H9 (cell line): ENCODE measurements at regions not wholly inside any gene's neighbourhood (a gene's known extent, or its start where the extent isn't known, plus 50 kb on each side); places are given as distances from the start of the nearest gene placed in this dataset.

ENCODE experiments used
- DNase-seq: peaks from one replicate; pipeline ENCODE4 v3.0.0-alpha.2; 2017
- H2AFZ ChIP-seq: one replicate; pipeline ENCODE4 v1.6.1; 2013; ENCODE audit warnings: mild to moderate bottlenecking, low read length, control low read depth, moderate library complexity
- H2AK5ac ChIP-seq: 2 replicates; pipeline ENCODE4 v1.6.1; 2013; ENCODE audit warnings: low read length, control low read depth, mixed read lengths; ENCODE audit not compliant: insufficient read length
- H2BK120ac ChIP-seq: one replicate; pipeline ENCODE4 v1.6.1; 2013; ENCODE audit warnings: low read depth, mild to moderate bottlenecking, low read length, control low read depth, inconsistent platforms; ENCODE audit not compliant: poor library complexity, severe bottlenecking
- H2BK12ac ChIP-seq: 2 replicates; pipeline ENCODE4 v1.6.1; 2013; ENCODE audit warnings: low read length, control low read depth, mixed read lengths, low read depth; ENCODE audit not compliant: insufficient read length
- H2BK15ac ChIP-seq: 2 replicates; pipeline ENCODE4 v1.6.1; 2013; ENCODE audit warnings: low read depth, low read length, control low read depth
- H2BK20ac ChIP-seq: one replicate; pipeline ENCODE4 v1.6.1; 2013; ENCODE audit warnings: low read depth, mild to moderate bottlenecking, low read length, control low read depth, inconsistent platforms; ENCODE audit not compliant: poor library complexity, severe bottlenecking
- H2BK5ac ChIP-seq: 2 replicates; pipeline ENCODE4 v1.6.1; 2013; ENCODE audit warnings: low read length, control low read depth, mixed read lengths; ENCODE audit not compliant: insufficient read length
- H3K14ac ChIP-seq: 2 replicates; pipeline ENCODE4 v1.6.1; 2013; ENCODE audit warnings: low read length, control low read depth; ENCODE audit not compliant: insufficient read depth
- H3K18ac ChIP-seq: 2 replicates; pipeline ENCODE4 v1.6.1; 2013; ENCODE audit warnings: low read depth, mild to moderate bottlenecking, mixed read lengths, low read length, control low read depth; ENCODE audit not compliant: insufficient read length
- H3K23ac ChIP-seq: 2 replicates; pipeline ENCODE4 v1.6.1; 2013; ENCODE audit warnings: low read length, control low read depth, mixed read lengths, low read depth; ENCODE audit not compliant: insufficient read length
- H3K23me2 ChIP-seq: 2 replicates; pipeline ENCODE4 v1.6.1; 2013; ENCODE audit warnings: low read depth, mild to moderate bottlenecking, mixed read lengths, low read length, control low read depth; ENCODE audit not compliant: insufficient read length, poor library complexity, severe bottlenecking
- H3K27ac ChIP-seq: 2 replicates; pipeline ENCODE4 v1.5.1; 2013; ENCODE audit warnings: low read length, control low read depth, mixed read lengths, low read depth; ENCODE audit not compliant: insufficient read length
- H3K27me3 ChIP-seq: 2 replicates; pipeline ENCODE4 v1.6.1; 2013; ENCODE audit warnings: low read length, control low read depth, inconsistent platforms; ENCODE audit not compliant: insufficient read depth
- H3K4ac ChIP-seq: 2 replicates; pipeline ENCODE4 v1.6.1; 2013; ENCODE audit warnings: low read depth, mild to moderate bottlenecking, control low read depth, inconsistent platforms, low read length, moderate library complexity
- H3K4me1 ChIP-seq: 2 replicates; pipeline ENCODE4 v1.6.1; 2013; ENCODE audit warnings: low read length, control low read depth, inconsistent platforms; ENCODE audit not compliant: insufficient read depth
- H3K4me2 ChIP-seq: 2 replicates; pipeline ENCODE4 v1.6.1; 2013; ENCODE audit warnings: low read length, control low read depth, mixed read lengths; ENCODE audit not compliant: insufficient read length, insufficient read depth
- H3K56ac ChIP-seq: 2 replicates; pipeline ENCODE4 v1.6.1; 2013; ENCODE audit warnings: low read depth, mild to moderate bottlenecking, mixed read lengths, low read length, control low read depth; ENCODE audit not compliant: insufficient read length
- H3K79me1 ChIP-seq: 2 replicates; pipeline ENCODE4 v1.6.1; 2013; ENCODE audit warnings: low read depth, mild to moderate bottlenecking, moderate library complexity, low read length, control low read depth, inconsistent platforms; ENCODE audit not compliant: insufficient read depth, poor library complexity, severe bottlenecking
- H3K79me2 ChIP-seq: 2 replicates; pipeline ENCODE4 v1.6.1; 2013; ENCODE audit warnings: low read length, control low read depth, inconsistent platforms; ENCODE audit not compliant: insufficient read depth
- H3K9ac ChIP-seq: 2 replicates; pipeline ENCODE4 v1.6.1; 2013; ENCODE audit warnings: low read length, control low read depth, mixed read lengths; ENCODE audit not compliant: insufficient read length; ENCODE audit errors: extremely low read depth
- H3K9me3 ChIP-seq: one replicate; pipeline ENCODE4 v1.6.1; 2013; ENCODE audit warnings: low read depth, low read length, inconsistent platforms; ENCODE audit not compliant: control insufficient read depth
- H3T11ph ChIP-seq: one replicate; pipeline ENCODE4 v1.6.1; 2013; ENCODE audit warnings: mild to moderate bottlenecking, low read length, control low read depth, inconsistent platforms
- H4K20me1 ChIP-seq: one replicate; pipeline ENCODE4 v1.6.1; 2013; ENCODE audit not compliant: control insufficient read depth, insufficient read length, insufficient read depth
- H4K5ac ChIP-seq: 2 replicates; pipeline ENCODE4 v1.6.1; 2013; ENCODE audit warnings: low read depth, mild to moderate bottlenecking, mixed read lengths, low read length, control low read depth; ENCODE audit not compliant: insufficient read length
- H4K8ac ChIP-seq: replicated peaks from 2 replicates; pipeline ENCODE4 v1.6.1; 2013; ENCODE audit warnings: low read length, control low read depth, mixed read lengths, low read depth; ENCODE audit not compliant: insufficient read length
- H4K91ac ChIP-seq: 2 replicates; pipeline ENCODE4 v1.6.1; 2013; ENCODE audit warnings: low read depth, mild to moderate bottlenecking, moderate library complexity, mixed read lengths, low read length, control low read depth; ENCODE audit not compliant: insufficient read length
- H3K27ac Mint-ChIP-seq, 3 experiments: 2 replicates in 2 of 3; 3 replicates in 1 of 3; pipeline ENCODE4 v1.8.0; 2020 to 2021; ENCODE audit warnings: mixed read lengths in 3 of 3, mild to moderate bottlenecking in 1 of 3, moderate library complexity in 1 of 3
- H3K27me3 Mint-ChIP-seq: 2 replicates; pipeline ENCODE4 v1.8.0; 2021; ENCODE audit warnings: low read depth, mild to moderate bottlenecking, moderate library complexity, mixed read lengths
- H3K36me3 Mint-ChIP-seq, 3 experiments: 2 replicates in 2 of 3; 3 replicates in 1 of 3; pipeline ENCODE4 v1.8.0; 2020 to 2021; ENCODE audit warnings: low read depth in 3 of 3, mixed read lengths in 3 of 3; ENCODE audit not compliant: insufficient read depth in 1 of 3
- H3K4me1 Mint-ChIP-seq, 2 experiments: 2 replicates each; pipeline ENCODE4 v1.8.0; 2020; ENCODE audit warnings: mixed read lengths in 2 of 2
- H3K4me3 Mint-ChIP-seq, 2 experiments: 2 replicates in 1 of 2; 3 replicates in 1 of 2; pipeline ENCODE4 v1.8.0; 2020 to 2021; ENCODE audit warnings: mild to moderate bottlenecking in 2 of 2, mixed read lengths in 2 of 2, moderate library complexity in 1 of 2
- H3K9me3 Mint-ChIP-seq, 2 experiments: 2 replicates in 1 of 2; 3 replicates in 1 of 2; pipeline ENCODE4 v1.8.0; 2020; ENCODE audit warnings: mild to moderate bottlenecking in 2 of 2, mixed read lengths in 2 of 2, moderate library complexity in 1 of 2
- WGBS: extraction: QIAGEN DNeasy Blood & Tissue Kit; methylation state at CpG from one replicate; pipeline ENCODE4 v1.1.7; 2013; ENCODE audit warnings: missing lambda C conversion rate, low lambda C conversion rate, mixed read lengths; ENCODE audit not compliant: insufficient read length; ENCODE audit errors: extremely low coverage; 5-methylcytosine and 5-hydroxymethylcytosine counted together
- TF ChIP-seq, protein P1 (sequence below): fragments of 200-600 bp; sonication (generic); conservative IDR thresholded peaks from 3 replicates; pipeline ENCODE4 v1.8.0; 2021; ENCODE audit warnings: antibody characterized with exemption, mild to moderate bottlenecking

DNA sequence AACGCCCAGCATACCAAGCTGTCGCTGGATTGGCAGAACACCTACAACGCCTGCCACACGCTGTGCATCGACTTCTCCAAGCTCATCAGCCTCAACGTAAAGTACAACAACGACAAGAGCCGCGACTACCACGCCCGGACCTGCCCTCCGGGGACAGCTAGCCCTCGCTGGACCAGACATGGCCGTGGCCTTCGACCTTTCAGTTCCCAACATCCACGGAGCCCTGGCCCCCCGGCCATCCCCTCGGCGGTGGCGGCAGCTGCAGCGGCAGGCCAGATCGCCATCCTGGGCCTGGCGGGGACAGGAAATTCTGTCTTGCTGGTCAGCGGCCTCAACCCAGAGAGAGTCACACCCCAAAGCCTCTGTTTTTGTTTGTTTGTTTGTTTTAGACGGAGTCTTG lies 132.6 kb upstream of the FUT8 start:
- TF ChIP-seq, protein P1, sequence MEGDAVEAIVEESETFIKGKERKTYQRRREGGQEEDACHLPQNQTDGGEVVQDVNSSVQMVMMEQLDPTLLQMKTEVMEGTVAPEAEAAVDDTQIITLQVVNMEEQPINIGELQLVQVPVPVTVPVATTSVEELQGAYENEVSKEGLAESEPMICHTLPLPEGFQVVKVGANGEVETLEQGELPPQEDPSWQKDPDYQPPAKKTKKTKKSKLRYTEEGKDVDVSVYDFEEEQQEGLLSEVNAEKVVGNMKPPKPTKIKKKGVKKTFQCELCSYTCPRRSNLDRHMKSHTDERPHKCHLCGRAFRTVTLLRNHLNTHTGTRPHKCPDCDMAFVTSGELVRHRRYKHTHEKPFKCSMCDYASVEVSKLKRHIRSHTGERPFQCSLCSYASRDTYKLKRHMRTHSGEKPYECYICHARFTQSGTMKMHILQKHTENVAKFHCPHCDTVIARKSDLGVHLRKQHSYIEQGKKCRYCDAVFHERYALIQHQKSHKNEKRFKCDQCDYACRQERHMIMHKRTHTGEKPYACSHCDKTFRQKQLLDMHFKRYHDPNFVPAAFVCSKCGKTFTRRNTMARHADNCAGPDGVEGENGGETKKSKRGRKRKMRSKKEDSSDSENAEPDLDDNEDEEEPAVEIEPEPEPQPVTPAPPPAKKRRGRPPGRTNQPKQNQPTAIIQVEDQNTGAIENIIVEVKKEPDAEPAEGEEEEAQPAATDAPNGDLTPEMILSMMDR: no peak
- no peak overlapping the region for H2BK15ac ChIP-seq
- no peak overlapping the region for H4K8ac ChIP-seq
- H3K9ac ChIP-seq: no peak overlapping the region
- H3K4me1 Mint-ChIP-seq: peaks cover 34 to 48% of the 10 kb centered on the region in 2 experiments
- peaks cover 11% of the 10 kb centered on the region; the same call in 1 of the 2 replicates for H3K4me1 ChIP-seq
- no peak overlapping the region for H3K18ac ChIP-seq
- no peaks in the 10 kb centered on the region for H3K9me3 ChIP-seq
- H3K9me3 Mint-ChIP-seq: peaks cover 6 to 11% of the 10 kb centered on the region in 2 experiments; a peak in 4 of 5 replicates
- no peak overlapping the region for H3T11ph ChIP-seq
- H4K20me1 ChIP-seq: no peaks in the 10 kb centered on the region
- no peaks in the 10 kb centered on the region for H3K27me3 ChIP-seq
- no peak overlapping the region for H2BK120ac ChIP-seq
- H3K27me3 Mint-ChIP-seq: peaks cover 2% of the 10 kb centered on the region; the same call in 1 of the 2 replicates
- WGBS: no CpG with 5 or more reads among the region's 25 CpGs
- H3K27ac ChIP-seq: no peak overlapping the region
- peak overlapping the region in 1 of 3 experiments; percentile 55; a peak in 1 of 7 replicates for H3K27ac Mint-ChIP-seq
- H3K23me2 ChIP-seq: peaks cover 7% of the 10 kb centered on the region
- no peak overlapping the region for H3K4ac ChIP-seq
- no peak overlapping the region for H2AFZ ChIP-seq
- no peak for DNase-seq
- H3K36me3 Mint-ChIP-seq: peaks cover 0 to 11% (median 6%) of the 10 kb centered on the region in 3 experiments; a peak in 5 of 7 replicates
- no peak overlapping the region for H3K4me3 Mint-ChIP-seq
- no peak overlapping the region for H4K91ac ChIP-seq
- no peak overlapping the region for H3K4me2 ChIP-seq
- H3K23ac ChIP-seq: no peak overlapping the region
- no peaks in the 10 kb centered on the region for H3K79me1 ChIP-seq
- H2AK5ac ChIP-seq: no peak overlapping the region
- no peak overlapping the region for H2BK5ac ChIP-seq
- H2BK12ac ChIP-seq: no peak overlapping the region
- no peaks in the 10 kb centered on the region for H3K79me2 ChIP-seq
- H3K56ac ChIP-seq: no peak overlapping the region
- no peak overlapping the region for H3K14ac ChIP-seq
- H2BK20ac ChIP-seq: no peak overlapping the region
- no peak overlapping the region for H4K5ac ChIP-seq
